ENCODE measurements at regions not wholly inside any gene's neighbourhood (a gene's known extent, or its start where the extent isn't known, plus 50 kb on each side); places are given as distances from the start of the nearest gene placed in this dataset.

DNA sequence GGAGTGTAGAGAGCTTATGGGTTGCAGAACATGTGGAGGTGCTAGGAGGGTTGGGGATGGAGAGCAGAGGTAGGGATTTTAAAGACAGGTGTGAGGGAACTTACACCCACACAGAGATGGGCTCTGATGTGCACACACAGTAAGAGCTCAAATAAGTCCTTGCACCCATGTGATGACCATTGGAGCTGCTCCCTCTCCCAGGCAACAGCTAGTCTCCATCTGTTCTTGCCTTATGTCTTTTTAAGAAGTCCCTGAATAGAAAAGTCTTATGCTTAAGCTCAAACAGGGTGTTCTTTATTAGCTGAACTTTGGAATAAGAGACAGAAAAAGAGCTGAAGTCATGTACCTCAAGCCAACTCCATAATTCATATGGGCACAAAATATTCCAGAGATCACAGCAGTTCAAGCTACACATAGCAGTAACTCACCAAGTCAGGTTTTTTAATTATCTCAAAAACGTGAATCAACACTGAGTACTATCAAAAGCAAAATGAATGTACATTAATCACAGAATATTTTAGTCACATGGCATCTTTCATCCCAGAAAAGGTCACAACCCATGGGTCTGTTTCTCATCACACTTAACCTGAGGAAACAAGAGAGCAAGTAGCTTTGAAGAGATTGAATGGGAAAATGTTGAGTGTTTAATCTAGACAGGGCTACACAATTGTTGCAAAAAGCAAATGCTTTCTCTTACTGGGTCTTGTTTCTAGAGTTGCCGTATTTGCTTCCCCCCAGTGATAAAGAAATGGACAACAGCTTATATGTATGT lies 1513.6 kb upstream of the SEL1L start:
- H2AFZ ChIP-seq = no peak overlapping the region
- 59% methylated on average over 2 of the region's 2 CpGs for WGBS (ENCODE audit: low lambda C conversion rate, missing lambda C conversion rate)
- H3K27me3 ChIP-seq = no peaks in the 10 kb centered on the region
- TF ChIP-seq EZH2phosphoT487 (IDR thresholded peaks at IDR 0.05; ENCODE audit: low read depth, severe bottlenecking, unreplicated experiment) = no peak
- no peak for TF ChIP-seq EZH2 (IDR thresholded peaks at IDR 0.05; ENCODE audit: borderline replicate concordance)
- TF ChIP-seq, protein P1, sequence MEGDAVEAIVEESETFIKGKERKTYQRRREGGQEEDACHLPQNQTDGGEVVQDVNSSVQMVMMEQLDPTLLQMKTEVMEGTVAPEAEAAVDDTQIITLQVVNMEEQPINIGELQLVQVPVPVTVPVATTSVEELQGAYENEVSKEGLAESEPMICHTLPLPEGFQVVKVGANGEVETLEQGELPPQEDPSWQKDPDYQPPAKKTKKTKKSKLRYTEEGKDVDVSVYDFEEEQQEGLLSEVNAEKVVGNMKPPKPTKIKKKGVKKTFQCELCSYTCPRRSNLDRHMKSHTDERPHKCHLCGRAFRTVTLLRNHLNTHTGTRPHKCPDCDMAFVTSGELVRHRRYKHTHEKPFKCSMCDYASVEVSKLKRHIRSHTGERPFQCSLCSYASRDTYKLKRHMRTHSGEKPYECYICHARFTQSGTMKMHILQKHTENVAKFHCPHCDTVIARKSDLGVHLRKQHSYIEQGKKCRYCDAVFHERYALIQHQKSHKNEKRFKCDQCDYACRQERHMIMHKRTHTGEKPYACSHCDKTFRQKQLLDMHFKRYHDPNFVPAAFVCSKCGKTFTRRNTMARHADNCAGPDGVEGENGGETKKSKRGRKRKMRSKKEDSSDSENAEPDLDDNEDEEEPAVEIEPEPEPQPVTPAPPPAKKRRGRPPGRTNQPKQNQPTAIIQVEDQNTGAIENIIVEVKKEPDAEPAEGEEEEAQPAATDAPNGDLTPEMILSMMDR (IDR thresholded peaks at IDR 0.05; ENCODE audit: poor library complexity) = no peak
- no peaks in the 10 kb centered on the region for H3K4me1 ChIP-seq (ENCODE audit: insufficient read depth)
- H3K79me2 ChIP-seq = no peaks in the 10 kb centered on the region
- no peaks in the 10 kb centered on the region for H4K20me1 ChIP-seq (ENCODE audit: insufficient read depth, poor library complexity, severe bottlenecking)
- no peaks in the 10 kb centered on the region for H3K36me3 ChIP-seq (replicated peaks; ENCODE audit: insufficient read depth, low read depth)
- no peak for DNase-seq (ENCODE audit: low spot score)
- H3K4me3 ChIP-seq = no peak overlapping the region
- no peak overlapping the region for H3K4me2 ChIP-seq
- no peaks in the 10 kb centered on the region for H3K9me3 ChIP-seq (ENCODE audit: low read depth)
- H3K9me2 ChIP-seq (replicated peaks; ENCODE audit: insufficient read depth) = no peaks in the 10 kb centered on the region
- H3K27ac ChIP-seq = no peak overlapping the region

DNA sequence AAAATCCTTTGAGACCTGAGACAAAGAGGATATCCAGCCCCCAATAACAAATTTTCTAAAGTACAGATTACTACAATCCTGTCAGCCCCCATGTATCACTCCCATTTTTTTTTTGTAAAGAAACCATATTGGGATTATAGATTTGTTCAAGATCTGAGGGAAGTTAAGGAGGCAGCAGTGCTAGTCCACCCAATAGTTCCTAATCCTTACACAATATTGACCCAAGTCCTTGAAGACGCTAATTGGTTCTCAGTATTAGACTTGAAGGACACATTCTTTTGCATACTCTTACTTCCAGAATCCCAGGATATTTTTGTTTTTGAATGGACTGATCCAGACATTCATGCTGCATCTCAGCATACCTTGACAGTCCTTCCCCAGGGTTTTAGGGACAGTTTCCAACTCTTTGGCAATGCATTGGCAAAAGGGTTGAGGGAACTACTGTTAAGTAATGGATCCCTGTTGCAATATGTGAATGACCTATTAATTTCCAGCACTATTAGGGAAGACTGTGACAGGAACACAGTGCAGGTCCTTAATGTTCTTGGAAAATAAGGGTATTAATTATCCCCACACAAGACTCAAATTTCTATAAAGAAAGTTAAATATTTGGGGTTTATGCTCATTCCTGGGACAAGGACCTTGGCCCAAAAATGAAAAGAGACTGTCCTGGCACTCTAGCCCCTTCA lies 1519.5 kb upstream of the SEL1L start:
- Histone ChIP-seq H3K4me2 (no peak overlapping the region), H3K27me3 (no peaks in the 10 kb centered on the region), H2AFZ (no peak overlapping the region), H4K20me1 (ENCODE audit: insufficient read depth, poor library complexity, severe bottlenecking) (no peaks in the 10 kb centered on the region), H3K9me3 (ENCODE audit: low read depth) (no peaks in the 10 kb centered on the region), H3K27ac (no peak overlapping the region), H3K36me3 (replicated peaks; ENCODE audit: insufficient read depth, low read depth) (no peaks in the 10 kb centered on the region), H3K79me2 (no peaks in the 10 kb centered on the region), H3K4me3 (no peak overlapping the region), H3K4me1 (ENCODE audit: insufficient read depth) (no peaks in the 10 kb centered on the region), H3K9me2 (replicated peaks; ENCODE audit: insufficient read depth) (no peaks in the 10 kb centered on the region)
- DNase-seq (ENCODE audit: low spot score) = no peak
- TF ChIP-seq EZH2 (IDR thresholded peaks at IDR 0.05; ENCODE audit: borderline replicate concordance) (no peak), EZH2phosphoT487 (IDR thresholded peaks at IDR 0.05; ENCODE audit: low read depth, severe bottlenecking, unreplicated experiment) (no peak)
- TF ChIP-seq, protein P1 (IDR thresholded peaks at IDR 0.05; ENCODE audit: poor library complexity) = no peak
- WGBS (ENCODE audit: low lambda C conversion rate, missing lambda C conversion rate) = 84% methylated on average over 1 of the region's 1 CpG

DNA sequence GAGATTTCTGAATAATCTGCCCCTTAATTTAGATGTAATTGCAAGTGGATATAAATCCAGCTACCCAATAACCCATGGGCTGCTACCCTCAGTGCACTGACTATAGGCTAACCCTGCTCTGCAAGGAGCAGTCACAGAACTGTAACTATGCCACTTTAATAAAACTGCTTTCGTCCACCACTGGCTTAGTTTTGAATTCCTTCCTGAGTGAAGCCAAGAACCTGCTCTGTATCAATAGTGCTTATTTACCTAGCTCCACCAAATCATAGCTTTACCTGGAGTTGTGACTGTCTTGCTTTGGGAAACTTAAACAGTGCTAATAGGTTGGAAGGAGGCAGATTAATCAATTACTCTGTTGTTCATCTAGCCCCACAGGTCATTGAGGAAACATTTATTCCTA lies 1524.4 kb upstream of the SEL1L start:
- WGBS (ENCODE audit: low lambda C conversion rate, missing lambda C conversion rate) = 73% methylated on average over 1 of the region's 1 CpG
- H3K4me3 ChIP-seq = no peak overlapping the region
- no peaks in the 10 kb centered on the region for H3K4me1 ChIP-seq (ENCODE audit: insufficient read depth)
- no peaks in the 10 kb centered on the region for H3K36me3 ChIP-seq (replicated peaks; ENCODE audit: insufficient read depth, low read depth)
- no peak for DNase-seq (ENCODE audit: low spot score)
- no peaks in the 10 kb centered on the region for H3K9me3 ChIP-seq (ENCODE audit: low read depth)
- TF ChIP-seq, protein P1 (IDR thresholded peaks at IDR 0.05; ENCODE audit: poor library complexity) = no peak
- no peak for TF ChIP-seq EZH2phosphoT487 (IDR thresholded peaks at IDR 0.05; ENCODE audit: low read depth, severe bottlenecking, unreplicated experiment)
- no peak for TF ChIP-seq EZH2 (IDR thresholded peaks at IDR 0.05; ENCODE audit: borderline replicate concordance)
- H3K27me3 ChIP-seq = no peaks in the 10 kb centered on the region
- no peak overlapping the region for H3K4me2 ChIP-seq
- H3K9me2 ChIP-seq (replicated peaks; ENCODE audit: insufficient read depth) = no peaks in the 10 kb centered on the region
- no peak overlapping the region for H3K27ac ChIP-seq
- no peaks in the 10 kb centered on the region for H3K79me2 ChIP-seq
- H2AFZ ChIP-seq = no peak overlapping the region
- no peaks in the 10 kb centered on the region for H4K20me1 ChIP-seq (ENCODE audit: insufficient read depth, poor library complexity, severe bottlenecking)
